Neural progenitor cell (in vitro differentiated cells): ENCODE measurements at regions not wholly inside any gene's neighbourhood (a gene's known extent, or its start where the extent isn't known, plus 50 kb on each side); places are given as distances from the start of the nearest gene placed in this dataset.

Experiments used
- DNase-seq: peaks from one replicate; pipeline ENCODE4 v3.0.0-alpha.2; 2016; ENCODE audit warnings: low spot score
- H2AFZ ChIP-seq: fragments of 200-600 bp; sonication (generic); replicated peaks from 2 replicates; pipeline ENCODE4 v1.6.1; 2016; ENCODE audit warnings: antibody characterized with exemption
- H3F3A ChIP-seq: fragments of 200-600 bp; sonication (generic); 2 replicates; pipeline ENCODE4 v1.6.1; 2016; ENCODE audit warnings: antibody characterized with exemption, low read depth
- H3K27ac ChIP-seq: fragments of 200-600 bp; sonication (generic); 2 replicates; pipeline ENCODE4 v1.5.1; 2016; ENCODE audit warnings: mild to moderate bottlenecking
- H3K27me3 ChIP-seq: fragments of 200-600 bp; sonication (generic); 2 replicates; pipeline ENCODE4 v1.6.1; 2016; ENCODE audit warnings: mild to moderate bottlenecking, moderate library complexity
- H3K36me3 ChIP-seq: fragments of 200-600 bp; sonication (generic); 2 replicates; pipeline ENCODE4 v1.5.1; 2016
- H3K4me1 ChIP-seq: fragments of 200-600 bp; sonication (generic); 2 replicates; pipeline ENCODE4 v1.6.1; 2016; ENCODE audit warnings: mixed run types
- H3K4me2 ChIP-seq: fragments of 200-600 bp; sonication (generic); 2 replicates; pipeline ENCODE4 v1.6.1; 2016
- H3K4me3 ChIP-seq: fragments of 200-600 bp; sonication (generic); 2 replicates; pipeline ENCODE4 v1.5.1; 2016
- H3K79me2 ChIP-seq: fragments of 200-600 bp; sonication (generic); 2 replicates; pipeline ENCODE4 v1.6.1; 2016; ENCODE audit warnings: low read depth
- H3K9ac ChIP-seq: fragments of 200-600 bp; sonication (generic); 2 replicates; pipeline ENCODE4 v1.6.1; 2016
- H3K9me3 ChIP-seq: fragments of 200-600 bp; sonication (generic); 2 replicates; pipeline ENCODE4 v1.5.1; 2016; ENCODE audit warnings: low read depth
- H4K20me1 ChIP-seq: fragments of 200-600 bp; sonication (generic); 2 replicates; pipeline ENCODE4 v1.6.1; 2016; ENCODE audit warnings: low read depth
- H3K27ac Mint-ChIP-seq: 3 replicates; pipeline ENCODE4 v1.8.0; 2021; ENCODE audit warnings: mixed read lengths
- H3K27me3 Mint-ChIP-seq: 2 replicates; pipeline ENCODE4 v1.8.0; 2022; ENCODE audit warnings: low read depth, mild to moderate bottlenecking, inconsistent platforms, moderate library complexity, mixed read lengths; ENCODE audit not compliant: insufficient read depth
- H3K36me3 Mint-ChIP-seq: 3 replicates; pipeline ENCODE4 v1.8.0; 2021; ENCODE audit warnings: mixed read lengths
- H3K4me1 Mint-ChIP-seq: 3 replicates; pipeline ENCODE4 v1.8.0; 2021; ENCODE audit warnings: mixed read lengths
- H3K4me3 Mint-ChIP-seq: 3 replicates; pipeline ENCODE4 v1.8.0; 2021; ENCODE audit warnings: mild to moderate bottlenecking, moderate library complexity, mixed read lengths
- H3K9me3 Mint-ChIP-seq: 3 replicates; pipeline ENCODE4 v1.8.0; 2020; ENCODE audit warnings: mixed read lengths
- CTCF ChIP-seq: fragments of 200-600 bp; sonication (generic); IDR thresholded peaks from 2 replicates; pipeline ENCODE4 v1.5.1; 2017; ENCODE audit warnings: antibody characterized with exemption, mild to moderate bottlenecking
- EZH2 ChIP-seq: fragments of 200-600 bp; sonication (generic); IDR thresholded peaks from 2 replicates; pipeline ENCODE4 v1.6.1; 2017; ENCODE audit warnings: antibody characterized with exemption, mild to moderate bottlenecking, moderate library complexity
- EZH2phosphoT487 ChIP-seq: fragments of 200-600 bp; sonication (generic); IDR thresholded peaks from 2 replicates; pipeline ENCODE4 v1.6.1; 2017; ENCODE audit warnings: antibody characterized with exemption

GRCh38 chr9:14383294-14383693 lies 69.4 kb upstream of the NFIB start:
- H3K4me3 ChIP-seq: no peak overlapping the region
- no peaks in the 10 kb centered on the region for H3K4me1 Mint-ChIP-seq
- H3K79me2 ChIP-seq: no peaks in the 10 kb centered on the region
- no peaks in the 10 kb centered on the region for H4K20me1 ChIP-seq
- no peak overlapping the region for H3K4me3 Mint-ChIP-seq
- no peaks in the 10 kb centered on the region for H3K36me3 Mint-ChIP-seq
- H3K27me3 ChIP-seq: no peaks in the 10 kb centered on the region
- no peaks in the 10 kb centered on the region for H3K27me3 Mint-ChIP-seq
- no peak for DNase-seq
- H3K4me1 ChIP-seq: no peaks in the 10 kb centered on the region
- no peak overlapping the region for H3K27ac ChIP-seq
- H3F3A ChIP-seq: no peaks in the 10 kb centered on the region
- H3K9me3 ChIP-seq: no peaks in the 10 kb centered on the region
- H2AFZ ChIP-seq: no peak overlapping the region
- H3K9me3 Mint-ChIP-seq: no peaks in the 10 kb centered on the region
- no peaks in the 10 kb centered on the region for H3K36me3 ChIP-seq
- TF ChIP-seq CTCF: no peak
- no peak for TF ChIP-seq EZH2phosphoT487
- no peak for TF ChIP-seq EZH2
- H3K27ac Mint-ChIP-seq: no peak overlapping the region
- H3K9ac ChIP-seq: no peak overlapping the region
- no peak overlapping the region for H3K4me2 ChIP-seq

- TF ChIP-seq EZH2phosphoT487 (no peak), EZH2 (no peak), CTCF (no peak)
- Mint-ChIP-seq H3K27me3 (no peaks in the 10 kb centered on the region), H3K4me3 (no peak overlapping the region), H3K27ac (no peak overlapping the region), H3K9me3 (no peaks in the 10 kb centered on the region), H3K36me3 (no peaks in the 10 kb centered on the region), H3K4me1 (no peaks in the 10 kb centered on the region)
- no peak overlapping the region for H2AFZ ChIP-seq
- no peaks in the 10 kb centered on the region for H3K9me3 ChIP-seq
- no peaks in the 10 kb centered on the region for H3K27me3 ChIP-seq
- H3K79me2 ChIP-seq: no peaks in the 10 kb centered on the region
- no peak overlapping the region for H3K4me2 ChIP-seq
- no peak overlapping the region for H3K9ac ChIP-seq
- H3K4me1 ChIP-seq: no peaks in the 10 kb centered on the region
- H3F3A ChIP-seq: no peaks in the 10 kb centered on the region
- H4K20me1 ChIP-seq: no peaks in the 10 kb centered on the region
- H3K27ac ChIP-seq: no peak overlapping the region
- no peak overlapping the region for H3K4me3 ChIP-seq
- DNase-seq: no peak
- H3K36me3 ChIP-seq: no peaks in the 10 kb centered on the region
Measured at GRCh38 chr9:14380061-14380836, 66.3 kb upstream of the NFIB start.

GRCh38 chr9:14379280-14379679 lies 65.3 kb upstream of the NFIB start:
- H3K4me1 Mint-ChIP-seq: no peaks in the 10 kb centered on the region
- Histone ChIP-seq H3F3A (no peaks in the 10 kb centered on the region), H3K36me3 (no peaks in the 10 kb centered on the region), H4K20me1 (no peaks in the 10 kb centered on the region), H3K4me2 (no peak overlapping the region), H3K79me2 (no peaks in the 10 kb centered on the region), H3K4me1 (no peaks in the 10 kb centered on the region), H3K9ac (no peak overlapping the region), H3K27ac (no peak overlapping the region), H3K4me3 (no peak overlapping the region), H3K9me3 (no peaks in the 10 kb centered on the region), H3K27me3 (no peaks in the 10 kb centered on the region), H2AFZ (no peak overlapping the region)
- H3K27me3 Mint-ChIP-seq: no peaks in the 10 kb centered on the region
- no peaks in the 10 kb centered on the region for H3K36me3 Mint-ChIP-seq
- H3K27ac Mint-ChIP-seq: no peak overlapping the region
- peaks cover 3% of the 10 kb centered on the region for H3K9me3 Mint-ChIP-seq
- no peak for TF ChIP-seq EZH2
- no peak for DNase-seq
- H3K4me3 Mint-ChIP-seq: no peak overlapping the region

- Histone ChIP-seq H3K9ac (no peak overlapping the region), H3K4me2 (no peak overlapping the region), H3K4me1 (no peaks in the 10 kb centered on the region), H2AFZ (no peak overlapping the region), H3K27me3 (no peaks in the 10 kb centered on the region), H3K79me2 (no peaks in the 10 kb centered on the region), H3K36me3 (no peaks in the 10 kb centered on the region), H3F3A (no peaks in the 10 kb centered on the region), H4K20me1 (no peaks in the 10 kb centered on the region), H3K27ac (no peak overlapping the region), H3K4me3 (no peak overlapping the region), H3K9me3 (no peaks in the 10 kb centered on the region)
- TF ChIP-seq CTCF: no peak
- TF ChIP-seq EZH2: no peak
- TF ChIP-seq EZH2phosphoT487: no peak
- Mint-ChIP-seq H3K4me1 (peaks cover 13% of the 10 kb centered on the region), H3K27ac (no peak overlapping the region), H3K9me3 (peaks cover 3% of the 10 kb centered on the region), H3K36me3 (no peaks in the 10 kb centered on the region), H3K27me3 (no peaks in the 10 kb centered on the region), H3K4me3 (no peak overlapping the region)
- no peak for DNase-seq
Measured at GRCh38 chr9:14373706-14374105, 59.8 kb upstream of the NFIB start.
